Activated naive CD4-positive, alpha-beta T cell treated with anti-CD3 and anti-CD28 coated beads, Interleukin-2, amount 50 U/mL, for 72 hours (primary cell): ENCODE measurements at regions not wholly inside any gene's neighbourhood (a gene's known extent, or its start where the extent isn't known, plus 50 kb on each side); places are given as distances from the start of the nearest gene placed in this dataset.

Experiments used
- ATAC-seq, 2 donors: fragments of 150-1000 bp; cut with Tn5 transposase; 2 replicates each; pipeline ENCODE4 v1.10.0; 2021; ENCODE audit warnings: mild to moderate bottlenecking in 2 of 2, moderate library complexity in 2 of 2
- DNase-seq, 2 donors: peaks; one replicate each; pipeline ENCODE4 v3.0.0; 2021 to 2022; ENCODE audit warnings: low spot score in 2 of 2
- H3K27ac Mint-ChIP-seq, 2 donors: one replicate each; pipeline ENCODE4 v1.8.0; 2022; ENCODE audit warnings: mild to moderate bottlenecking in 2 of 2, mixed read lengths in 2 of 2
- H3K36me3 Mint-ChIP-seq, 2 donors: one replicate each; pipeline ENCODE4 v1.8.0; 2022; ENCODE audit warnings: mixed read lengths in 2 of 2
- H3K9me3 Mint-ChIP-seq, 2 donors: one replicate each; pipeline ENCODE4 v1.8.0; 2022; ENCODE audit warnings: mixed read lengths in 2 of 2

DNA sequence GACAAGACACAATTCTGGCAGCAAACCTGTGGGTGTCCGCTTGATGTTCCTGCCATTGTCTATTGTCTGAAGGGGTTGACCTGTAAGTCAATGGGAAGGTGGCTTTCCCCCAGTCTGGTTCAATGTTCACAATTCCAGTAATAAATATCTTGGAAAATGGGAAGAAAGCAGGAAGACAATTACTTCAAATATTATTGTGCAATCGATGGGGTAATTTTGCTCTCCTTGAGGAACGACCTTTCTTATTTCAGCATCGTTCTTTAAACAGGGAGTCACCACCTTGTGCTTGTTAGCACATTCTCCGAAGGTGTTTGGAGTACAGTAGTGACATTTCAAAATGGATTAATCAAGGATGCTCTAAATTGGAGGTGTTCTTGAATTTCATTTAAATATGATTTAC lies 136.9 kb downstream of the BTBD3 start:
- Mint-ChIP-seq H3K9me3 (peaks cover 4 to 9% of the 10 kb centered on the region in 2 donors), H3K27ac (no peak overlapping the region), H3K36me3 (peaks cover 0 to 10% of the 10 kb centered on the region in 2 donors)
- ATAC-seq: no peak
- no peak for DNase-seq

GRCh38 chr20:12055161-12055560 lies 137.5 kb downstream of the BTBD3 start:
- DNase-seq: no peak
- H3K36me3 Mint-ChIP-seq: peaks cover 0 to 10% of the 10 kb centered on the region in 2 donors
- ATAC-seq: no peak
- H3K9me3 Mint-ChIP-seq: peaks cover 4 to 9% of the 10 kb centered on the region in 2 donors
- H3K27ac Mint-ChIP-seq: no peak overlapping the region

DNA sequence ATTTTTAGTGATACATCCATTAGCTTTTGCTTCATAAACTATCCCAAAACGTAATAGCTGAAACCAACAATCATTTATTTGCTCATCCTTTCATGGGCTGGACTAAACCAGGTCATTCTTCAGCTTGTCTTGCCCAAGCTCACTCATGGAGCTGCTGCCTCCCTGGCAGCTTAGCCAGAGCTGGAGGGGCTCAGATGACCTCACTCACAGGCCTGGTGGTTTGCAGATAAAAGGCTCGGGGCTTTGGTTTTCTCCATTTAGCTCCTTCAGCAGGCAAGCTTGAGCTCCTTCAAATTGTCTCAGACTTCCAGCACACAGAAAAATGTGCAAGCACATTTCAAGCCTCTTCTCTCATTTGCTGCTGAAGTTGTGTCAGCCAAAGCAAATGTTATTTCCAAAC lies 139.1 kb downstream of the BTBD3 start:
- no peak overlapping the region for H3K27ac Mint-ChIP-seq
- ATAC-seq (no peak), DNase-seq (no peak)
- peaks cover 5 to 12% of the 10 kb centered on the region in 2 donors for H3K9me3 Mint-ChIP-seq
- H3K36me3 Mint-ChIP-seq: peaks cover 0 to 16% of the 10 kb centered on the region in 2 donors

DNA sequence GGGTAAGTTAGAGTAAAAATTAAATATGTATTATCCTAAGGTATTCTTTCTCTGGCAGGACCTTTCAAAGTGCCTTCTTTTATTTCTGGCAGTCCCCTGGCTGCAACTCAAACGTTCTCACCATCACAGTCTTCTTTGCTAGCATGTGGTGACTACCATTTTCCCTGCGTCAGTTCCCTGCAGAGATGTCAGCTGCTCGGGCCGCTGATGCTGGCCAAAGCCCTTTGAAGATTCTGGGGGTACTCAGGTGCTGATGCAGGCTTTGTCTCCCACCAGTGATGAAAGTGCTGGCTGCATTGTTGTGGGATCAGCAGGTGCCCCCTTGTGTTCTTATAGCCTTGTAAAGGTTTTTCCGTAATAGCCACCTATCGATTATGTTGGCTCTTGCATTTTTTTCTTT lies 140.1 kb downstream of the BTBD3 start:
- Mint-ChIP-seq H3K36me3 (peaks cover 0 to 16% of the 10 kb centered on the region in 2 donors), H3K9me3 (peaks cover 5 to 12% of the 10 kb centered on the region in 2 donors), H3K27ac (no peak overlapping the region)
- ATAC-seq: no peak
- no peak for DNase-seq

- no peak for DNase-seq
- no peak for ATAC-seq
- Mint-ChIP-seq H3K27ac (no peak overlapping the region), H3K36me3 (peaks cover 0 to 16% of the 10 kb centered on the region in 2 donors), H3K9me3 (peaks cover 5 to 12% of the 10 kb centered on the region in 2 donors)
Observed at GRCh38 chr20:12058216-12058615, 140.5 kb downstream of the BTBD3 start.

DNA sequence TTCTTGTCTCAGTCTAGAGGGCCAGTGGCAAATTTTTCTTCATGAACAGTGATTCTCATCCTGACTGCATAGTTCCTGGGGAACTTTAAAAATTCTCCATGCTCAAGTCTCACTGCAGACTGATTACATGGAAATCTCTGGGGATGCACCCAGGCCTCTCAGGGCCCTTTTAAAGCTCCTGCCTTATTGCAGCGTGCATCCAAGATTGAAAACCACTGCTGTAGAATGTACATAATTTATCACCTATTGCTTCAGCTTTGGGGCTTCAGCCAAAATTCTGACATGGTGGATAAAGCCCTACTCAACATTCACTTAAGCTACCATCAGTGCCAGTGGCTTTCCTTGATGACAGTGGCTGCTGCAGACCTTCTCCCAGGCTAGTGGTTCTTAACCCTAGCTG lies 143.8 kb downstream of the BTBD3 start:
- DNase-seq (no peak), ATAC-seq (no peak)
- Mint-ChIP-seq H3K27ac (no peak overlapping the region), H3K9me3 (peaks cover 5 to 12% of the 10 kb centered on the region in 2 donors), H3K36me3 (peaks cover 0 to 16% of the 10 kb centered on the region in 2 donors)

- Mint-ChIP-seq H3K9me3 (peaks cover 5 to 12% of the 10 kb centered on the region in 2 donors), H3K36me3 (peaks cover 0 to 15% of the 10 kb centered on the region in 2 donors), H3K27ac (no peak overlapping the region)
- no peak for ATAC-seq
- no peak for DNase-seq
Observed at GRCh38 chr20:12063106-12063684, 145.5 kb downstream of the BTBD3 start.

GRCh38 chr20:12064540-12064939 lies 146.8 kb downstream of the BTBD3 start:
- DNase-seq (no peak), ATAC-seq (no peak)
- no peak overlapping the region for H3K27ac Mint-ChIP-seq
- peaks cover 0 to 6% of the 10 kb centered on the region in 2 donors for H3K36me3 Mint-ChIP-seq
- H3K9me3 Mint-ChIP-seq: peaks cover 5 to 6% of the 10 kb centered on the region in 2 donors

DNA sequence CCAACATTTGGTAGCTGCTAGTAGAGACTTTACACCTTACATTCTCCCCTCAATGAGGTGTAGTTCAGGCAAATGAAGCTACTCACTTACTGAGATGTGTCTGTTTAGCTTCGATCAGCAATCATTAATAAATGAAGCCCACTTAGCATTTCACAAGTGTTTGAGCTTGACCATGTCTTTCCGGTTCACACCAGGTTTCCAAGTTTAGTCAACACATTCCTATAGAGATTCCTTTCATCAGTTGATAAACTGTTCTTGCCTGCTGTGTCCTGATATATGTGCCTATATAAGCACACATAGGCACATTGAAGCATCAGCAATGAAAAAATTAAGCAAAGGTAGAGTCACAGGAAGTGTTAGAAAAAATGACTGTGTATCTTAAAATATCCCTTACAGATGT lies 150.0 kb downstream of the BTBD3 start:
- H3K36me3 Mint-ChIP-seq: no peaks in the 10 kb centered on the region
- no peak for DNase-seq
- no peaks in the 10 kb centered on the region for H3K9me3 Mint-ChIP-seq
- H3K27ac Mint-ChIP-seq: no peak overlapping the region
- no peak for ATAC-seq

DNA sequence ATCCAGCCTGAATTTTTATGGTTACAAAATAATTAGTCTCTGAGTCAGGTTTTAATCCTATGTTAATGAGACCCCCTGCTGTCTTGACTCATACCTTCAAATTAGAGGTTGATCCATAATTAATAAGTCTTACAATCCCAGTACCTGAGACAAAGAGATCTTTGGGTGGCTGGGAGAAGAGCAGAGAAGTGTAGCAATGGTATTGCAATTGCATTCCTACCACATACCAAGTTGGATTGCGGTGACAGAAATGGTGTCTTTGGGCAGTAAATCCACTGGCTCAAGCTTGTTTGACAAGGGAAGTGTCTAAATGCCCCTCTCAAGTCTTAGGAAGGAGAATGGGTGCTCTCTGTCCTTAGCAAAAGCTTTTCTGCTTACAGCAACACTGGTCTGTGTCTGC lies 150.4 kb downstream of the BTBD3 start:
- Mint-ChIP-seq H3K9me3 (no peaks in the 10 kb centered on the region), H3K27ac (no peak overlapping the region), H3K36me3 (no peaks in the 10 kb centered on the region)
- DNase-seq (no peak), ATAC-seq (no peak)

DNA sequence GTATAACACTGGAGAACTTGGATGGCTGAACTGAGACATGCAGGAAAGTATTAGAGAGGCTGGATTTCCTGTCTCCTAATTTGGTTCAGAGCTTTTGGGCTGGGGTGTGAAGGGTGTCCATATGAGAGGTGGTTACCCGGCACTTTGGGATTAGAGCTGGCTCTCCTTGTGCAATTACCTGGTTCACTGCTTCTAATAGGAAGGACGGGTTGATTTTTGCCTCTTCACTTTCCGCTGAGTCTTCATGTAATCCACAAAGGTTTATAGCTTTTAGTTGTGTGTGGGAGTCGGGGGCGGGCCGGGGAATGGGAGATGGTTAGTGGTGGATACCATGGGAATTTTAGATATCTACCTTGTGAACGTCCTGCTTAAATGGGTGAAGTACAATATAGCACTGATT lies 151.5 kb downstream of the BTBD3 start:
- ATAC-seq: no peak
- no peaks in the 10 kb centered on the region for H3K36me3 Mint-ChIP-seq
- no peak overlapping the region for H3K27ac Mint-ChIP-seq
- peaks cover 3 to 4% of the 10 kb centered on the region in 2 donors for H3K9me3 Mint-ChIP-seq
- DNase-seq: no peak

DNA sequence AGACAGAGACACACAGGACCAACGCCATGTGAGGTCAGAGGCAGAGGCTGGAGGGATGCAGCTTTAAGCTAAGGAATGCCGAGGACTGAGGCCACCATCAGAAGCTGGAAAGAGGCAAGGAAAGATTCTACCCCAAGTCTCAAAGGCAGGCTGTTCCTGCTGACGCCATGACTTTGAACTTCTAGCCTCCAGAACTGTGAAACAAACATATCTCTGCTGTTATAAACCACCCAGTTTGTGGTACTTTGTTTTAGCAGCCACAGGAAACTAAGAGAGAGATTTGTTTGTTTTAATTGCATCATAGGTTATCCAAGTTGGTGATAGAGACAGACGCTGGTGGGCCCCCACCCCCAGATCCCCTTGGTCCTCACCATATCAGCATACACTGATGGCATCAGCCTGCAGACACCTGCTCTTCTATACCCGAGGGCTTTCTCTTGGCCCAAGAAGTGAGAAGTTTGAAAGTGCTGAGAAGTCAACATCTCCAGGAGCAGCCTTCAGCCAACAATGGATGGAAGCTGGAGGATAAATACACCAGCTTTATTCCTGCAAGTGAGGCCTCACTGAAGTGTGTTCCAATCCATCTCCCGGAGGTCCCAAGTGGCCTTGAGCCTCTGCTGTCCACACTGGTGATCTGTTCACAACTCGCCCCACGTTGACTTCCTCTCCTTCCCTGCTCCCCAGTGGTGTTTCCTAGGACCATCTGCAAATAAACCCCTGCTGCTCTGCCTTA lies 154.7 kb downstream of the BTBD3 start:
- H3K27ac Mint-ChIP-seq: no peak overlapping the region
- peaks cover 6 to 9% of the 10 kb centered on the region in 2 donors for H3K9me3 Mint-ChIP-seq
- DNase-seq (no peak), ATAC-seq (no peak)
- no peaks in the 10 kb centered on the region for H3K36me3 Mint-ChIP-seq

DNA sequence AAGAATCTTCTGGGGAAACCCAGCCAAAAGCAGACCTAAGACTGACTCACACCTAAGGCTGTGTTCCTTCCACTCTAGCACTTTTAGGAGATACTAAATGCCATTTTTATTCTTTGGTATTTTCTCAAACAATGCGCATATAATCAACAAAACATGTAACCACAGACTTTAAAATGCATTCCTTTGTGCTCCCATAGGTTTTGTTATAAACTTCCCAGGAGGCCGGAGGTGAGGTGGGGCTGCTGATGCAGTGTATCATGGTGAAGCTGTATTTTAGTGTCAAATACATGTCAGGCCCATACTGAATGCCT lies 155.2 kb downstream of the BTBD3 start:
- DNase-seq (no peak), ATAC-seq (no peak)
- no peaks in the 10 kb centered on the region for H3K36me3 Mint-ChIP-seq
- H3K27ac Mint-ChIP-seq: no peak overlapping the region
- peaks cover 6 to 9% of the 10 kb centered on the region in 2 donors for H3K9me3 Mint-ChIP-seq

DNA sequence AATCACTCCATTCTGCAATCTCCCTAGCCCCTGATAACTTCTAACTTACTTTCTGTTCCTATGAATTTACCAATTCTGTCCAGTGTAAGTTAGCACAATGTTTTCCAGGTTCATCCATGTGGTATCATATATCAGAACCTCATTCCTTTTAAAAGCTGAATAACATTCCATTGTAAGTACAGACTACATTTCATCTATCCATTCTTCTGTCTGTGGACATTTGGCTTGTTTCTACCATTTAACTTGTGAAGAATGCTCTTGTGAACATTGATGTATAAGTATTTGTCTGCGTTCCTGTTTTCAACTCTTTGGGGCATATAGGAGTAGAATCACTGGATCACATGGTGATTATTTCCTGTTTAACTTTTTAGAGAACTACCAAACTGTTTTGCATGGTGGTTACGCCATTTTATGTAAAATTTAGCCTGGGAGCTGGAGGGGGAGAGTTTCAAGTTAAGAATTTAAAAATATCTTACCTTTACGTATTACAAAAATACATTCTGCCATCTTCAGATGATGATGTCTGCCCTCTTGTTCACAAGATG lies 156.5 kb downstream of the BTBD3 start:
- no peaks in the 10 kb centered on the region for H3K36me3 Mint-ChIP-seq
- peaks cover 9 to 12% of the 10 kb centered on the region in 2 donors for H3K9me3 Mint-ChIP-seq
- DNase-seq (no peak), ATAC-seq (no peak)
- H3K27ac Mint-ChIP-seq: no peak overlapping the region

DNA sequence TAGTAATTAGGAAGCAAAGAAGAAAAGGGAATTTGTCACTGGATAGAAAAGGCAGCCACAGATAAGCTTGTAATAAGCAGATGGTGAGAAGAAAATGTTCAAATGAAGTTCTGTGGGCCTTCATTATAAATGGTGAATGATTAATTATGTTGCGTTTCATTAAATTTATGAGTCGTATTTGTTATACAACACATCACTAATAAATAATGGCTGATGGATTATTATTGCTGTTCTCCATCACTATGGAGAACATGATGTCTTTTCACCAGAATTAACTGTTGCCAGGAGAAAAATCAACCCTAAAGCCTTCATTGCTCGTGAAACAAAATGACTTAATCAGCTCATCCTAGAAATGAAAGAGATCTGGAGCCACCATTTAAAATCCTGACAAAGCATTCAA lies 158.5 kb downstream of the BTBD3 start:
- DNase-seq (no peak), ATAC-seq (no peak)
- Mint-ChIP-seq H3K36me3 (no peaks in the 10 kb centered on the region), H3K27ac (no peak overlapping the region), H3K9me3 (peaks cover 16 to 22% of the 10 kb centered on the region in 2 donors)

- ATAC-seq: no peak
- Mint-ChIP-seq H3K27ac (no peak overlapping the region), H3K36me3 (no peaks in the 10 kb centered on the region)
Observed at GRCh38 chr20:12077875-12078274, 160.2 kb downstream of the BTBD3 start.

GRCh38 chr20:12079490-12079889 lies 161.8 kb downstream of the BTBD3 start:
- H3K9me3 Mint-ChIP-seq: peaks cover 15 to 18% of the 10 kb centered on the region in 2 donors
- ATAC-seq (no peak), DNase-seq (no peak)
- no peak overlapping the region for H3K27ac Mint-ChIP-seq
- no peaks in the 10 kb centered on the region for H3K36me3 Mint-ChIP-seq

More at GRCh38 chr20:12077875-12078274, 160.2 kb downstream of the BTBD3 start:
- peaks cover 21 to 22% of the 10 kb centered on the region in 2 donors for H3K9me3 Mint-ChIP-seq
- no peak for DNase-seq

DNA sequence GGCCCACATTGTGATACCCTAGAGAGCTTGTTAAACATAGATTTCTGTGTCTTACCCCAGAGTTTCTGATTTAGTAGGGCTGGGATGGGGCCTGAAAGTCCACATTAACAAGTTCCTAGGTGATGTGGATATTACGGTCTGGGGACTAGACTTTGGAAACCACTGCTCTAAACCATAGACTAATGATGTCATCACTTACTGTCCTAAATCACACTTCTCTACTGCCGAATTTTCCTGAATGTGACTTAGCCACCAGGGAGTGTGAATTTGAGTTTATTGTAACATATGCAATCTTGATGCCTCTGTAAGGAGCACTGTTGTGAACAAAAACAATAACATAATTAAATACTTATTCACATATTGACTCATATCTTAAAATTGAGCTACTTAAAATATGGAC lies 165.6 kb downstream of the BTBD3 start:
- Mint-ChIP-seq H3K9me3 (peaks cover 15 to 17% of the 10 kb centered on the region in 2 donors), H3K27ac (no peak overlapping the region), H3K36me3 (no peaks in the 10 kb centered on the region)
- DNase-seq (no peak), ATAC-seq (no peak)
